ENCODE measurements at regions not wholly inside any gene's neighbourhood (a gene's known extent, or its start where the extent isn't known, plus 50 kb on each side); places are given as distances from the start of the nearest gene placed in this dataset.

GRCh38 chr16:10305912-10306311 is 79.9 kb upstream of the ATF7IP2 start:
- no TSS peak for BruUV-seq (replicated peaks)
- ChIA-PET POLR2A (no interaction called here), CTCF (ENCODE audit: unreplicated experiment) (no interaction called here)
- no peaks in the 10 kb centered on the region for H3K36me3 ChIP-seq (ENCODE audit: insufficient read depth, low read length)
- no peak overlapping the region for H3K4me3 ChIP-seq (ENCODE audit: low read depth, low read length, poor library complexity, severe bottlenecking)
- H3K9me3 ChIP-seq (ENCODE audit: low read length), result no peaks in the 10 kb centered on the region
- H3K9me2 ChIP-seq (ENCODE audit: insufficient read depth, low read length), result no peaks in the 10 kb centered on the region
- DNase-seq (ENCODE audit: low spot score), result no peak
- 0 out of 2 replicates have a peak overlapping the region, but pooled peaks have one; percentile 50 for H2AFZ ChIP-seq (ENCODE audit: low read length)
- H3K4me1 ChIP-seq (ENCODE audit: insufficient read depth, low read length, poor library complexity, severe bottlenecking), result peaks cover 3% of the 10 kb centered on the region
- no peak overlapping the region for H3K4me2 ChIP-seq (ENCODE audit: low read length)
- H3K27ac ChIP-seq (ENCODE audit: low read depth, low read length, poor library complexity, severe bottlenecking), result no peak overlapping the region
- H4K20me1 ChIP-seq (ENCODE audit: insufficient read depth, low read length), result no peaks in the 10 kb centered on the region
- intact Hi-C loops (cut with micrococcal nuclease; ENCODE audit: unreplicated experiment), result no loop called here
- H3K79me2 ChIP-seq (ENCODE audit: insufficient read depth, low read depth, low read length), result no peaks in the 10 kb centered on the region
- TF ChIP-seq, protein P1, sequence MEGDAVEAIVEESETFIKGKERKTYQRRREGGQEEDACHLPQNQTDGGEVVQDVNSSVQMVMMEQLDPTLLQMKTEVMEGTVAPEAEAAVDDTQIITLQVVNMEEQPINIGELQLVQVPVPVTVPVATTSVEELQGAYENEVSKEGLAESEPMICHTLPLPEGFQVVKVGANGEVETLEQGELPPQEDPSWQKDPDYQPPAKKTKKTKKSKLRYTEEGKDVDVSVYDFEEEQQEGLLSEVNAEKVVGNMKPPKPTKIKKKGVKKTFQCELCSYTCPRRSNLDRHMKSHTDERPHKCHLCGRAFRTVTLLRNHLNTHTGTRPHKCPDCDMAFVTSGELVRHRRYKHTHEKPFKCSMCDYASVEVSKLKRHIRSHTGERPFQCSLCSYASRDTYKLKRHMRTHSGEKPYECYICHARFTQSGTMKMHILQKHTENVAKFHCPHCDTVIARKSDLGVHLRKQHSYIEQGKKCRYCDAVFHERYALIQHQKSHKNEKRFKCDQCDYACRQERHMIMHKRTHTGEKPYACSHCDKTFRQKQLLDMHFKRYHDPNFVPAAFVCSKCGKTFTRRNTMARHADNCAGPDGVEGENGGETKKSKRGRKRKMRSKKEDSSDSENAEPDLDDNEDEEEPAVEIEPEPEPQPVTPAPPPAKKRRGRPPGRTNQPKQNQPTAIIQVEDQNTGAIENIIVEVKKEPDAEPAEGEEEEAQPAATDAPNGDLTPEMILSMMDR (conservative IDR thresholded peaks at IDR 0.05; ENCODE audit: low read length), result no peak
- TF ChIP-seq EZH2phosphoT487 (IDR thresholded peaks at IDR 0.05; ENCODE audit: borderline replicate concordance, low read depth, low read length), result no peak

DNA sequence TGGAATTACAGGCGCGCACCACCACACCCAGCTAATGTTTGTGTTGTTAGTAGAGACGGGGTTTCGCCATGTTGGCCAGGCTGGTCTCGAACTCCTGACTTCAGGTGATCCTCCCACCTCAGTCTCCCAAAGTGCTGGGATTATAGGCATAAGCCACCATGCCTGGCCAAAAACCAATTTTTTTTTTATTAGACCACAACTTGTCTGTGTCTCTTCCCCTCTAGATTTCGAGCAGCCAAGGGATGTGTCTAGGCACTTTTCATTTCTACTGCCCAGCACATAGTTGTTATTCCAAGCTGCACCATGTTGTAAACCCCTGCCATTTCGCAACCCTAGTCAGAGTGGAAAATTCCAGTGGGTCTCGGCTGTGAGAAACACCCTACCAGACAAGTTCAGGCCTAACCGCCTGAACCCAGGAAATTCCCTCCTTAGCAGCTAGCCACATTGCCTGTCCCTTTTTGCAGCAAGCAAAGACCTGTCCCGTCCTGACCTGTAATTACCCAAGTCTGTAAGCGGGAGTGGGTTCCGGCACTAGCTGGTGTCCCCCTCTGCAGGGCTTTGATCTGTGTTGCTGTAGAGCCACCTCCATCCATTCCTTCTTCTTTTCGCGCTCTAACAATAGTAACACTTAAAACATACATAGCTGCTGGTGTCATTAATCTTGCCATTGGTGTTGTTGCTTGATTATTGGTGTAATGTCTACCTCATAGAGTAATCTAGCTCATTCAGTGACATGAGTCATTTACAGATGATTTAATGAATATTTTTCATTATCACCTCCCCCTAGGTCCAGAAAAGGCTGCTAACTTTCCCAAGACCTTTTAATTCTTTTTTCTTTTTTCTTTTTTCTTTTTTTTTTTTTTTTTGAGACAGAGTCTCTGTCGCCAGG is 77.3 kb upstream of the ATF7IP2 start:
- no peaks in the 10 kb centered on the region for H3K36me3 ChIP-seq (ENCODE audit: insufficient read depth, low read length)
- H3K9me3 ChIP-seq (ENCODE audit: low read length), result no peaks in the 10 kb centered on the region
- H3K27ac ChIP-seq (ENCODE audit: low read depth, low read length, poor library complexity, severe bottlenecking), result no peak overlapping the region
- no peaks in the 10 kb centered on the region for H4K20me1 ChIP-seq (ENCODE audit: insufficient read depth, low read length)
- no peak overlapping the region for H3K4me3 ChIP-seq (ENCODE audit: low read depth, low read length, poor library complexity, severe bottlenecking)
- intact Hi-C loops (cut with micrococcal nuclease; ENCODE audit: unreplicated experiment), result no loop called here
- no peak for TF ChIP-seq EZH2phosphoT487 (IDR thresholded peaks at IDR 0.05; ENCODE audit: borderline replicate concordance, low read depth, low read length)
- TF ChIP-seq, protein P1 (conservative IDR thresholded peaks at IDR 0.05; ENCODE audit: low read length), result no peak
- peak overlapping the region; percentile 11; the same call in 1 of the 2 replicates for H2AFZ ChIP-seq (ENCODE audit: low read length)
- H3K4me2 ChIP-seq (ENCODE audit: low read length), result no peak overlapping the region
- no peaks in the 10 kb centered on the region for H3K79me2 ChIP-seq (ENCODE audit: insufficient read depth, low read depth, low read length)
- DNase-seq (ENCODE audit: low spot score), result no peak
- BruUV-seq (replicated peaks), result no TSS peak
- ChIA-PET CTCF (ENCODE audit: unreplicated experiment) (interaction anchor here (0.8 kb wide), 1 partner anchor 30 kb away, joined by 4 read pairs; no protein-coding TSS in a partner anchor), POLR2A (interaction anchor here (0.7 to 1.3 kb wide), 3 partner anchors 8 to 33 kb away, joined by 3 to 8 read pairs (median 5); no protein-coding TSS in a partner anchor)
- no peaks in the 10 kb centered on the region for H3K9me2 ChIP-seq (ENCODE audit: insufficient read depth, low read length)
- H3K4me1 ChIP-seq (ENCODE audit: insufficient read depth, low read length, poor library complexity, severe bottlenecking), result peaks cover 19% of the 10 kb centered on the region

Data from OCI-LY7 (cell line).